K562 (cell line): ENCODE measurements at regions not wholly inside any gene's neighbourhood (a gene's known extent, or its start where the extent isn't known, plus 50 kb on each side); places are given as distances from the start of the nearest gene placed in this dataset.

ENCODE experiments used
- CTCF ChIP-seq, 3 experiments: IDR thresholded peaks in 2 of 3; conservative IDR thresholded peaks in 1 of 3; 2 replicates each; pipeline ENCODE4 v1.5.1; 2011 to 2012; ENCODE audit warnings: low read length in 3 of 3, mild to moderate bottlenecking in 3 of 3, control low read depth in 2 of 3, improper control_type of control experiment in 1 of 3, inconsistent platforms in 1 of 3, low read depth in 1 of 3, mixed read lengths in 1 of 3, moderate library complexity in 1 of 3; ENCODE audit not compliant: insufficient read depth in 2 of 3
- ETV6 ChIP-seq, 3 experiments: fragments of 150-350 bp in 1 of 3; sonication (generic) in 1 of 3; formaldehyde crosslinking in 1 of 3; IDR thresholded peaks; 2 replicates each; pipeline versions ENCODE4 v1.6.1 to v1.8.0; 2014 to 2022; ENCODE audit warnings: borderline replicate concordance in 2 of 3, low read depth in 2 of 3, antibody characterized with exemption in 1 of 3, low read length in 1 of 3, mild to moderate bottlenecking in 1 of 3, missing genetic modification reagents in 1 of 3
- RAD51 ChIP-seq: fragments of 450-650 bp; IDR thresholded peaks from 2 replicates; pipeline ENCODE4 v1.7.1; 2016; ENCODE audit warnings: low read depth, mild to moderate bottlenecking, borderline replicate concordance
- ZBTB8A ChIP-seq: fragments of 450-650 bp; IDR thresholded peaks from 2 replicates; pipeline ENCODE4 v1.6.1; 2018; ENCODE audit warnings: mild to moderate bottlenecking, moderate library complexity; ENCODE audit not compliant: partially characterized antibody
- ZNF274 ChIP-seq: IDR thresholded peaks from 2 replicates; pipeline ENCODE4 v1.6.1; 2011; ENCODE audit warnings: low read depth, mild to moderate bottlenecking, low read length, moderate library complexity, borderline replicate concordance

DNA sequence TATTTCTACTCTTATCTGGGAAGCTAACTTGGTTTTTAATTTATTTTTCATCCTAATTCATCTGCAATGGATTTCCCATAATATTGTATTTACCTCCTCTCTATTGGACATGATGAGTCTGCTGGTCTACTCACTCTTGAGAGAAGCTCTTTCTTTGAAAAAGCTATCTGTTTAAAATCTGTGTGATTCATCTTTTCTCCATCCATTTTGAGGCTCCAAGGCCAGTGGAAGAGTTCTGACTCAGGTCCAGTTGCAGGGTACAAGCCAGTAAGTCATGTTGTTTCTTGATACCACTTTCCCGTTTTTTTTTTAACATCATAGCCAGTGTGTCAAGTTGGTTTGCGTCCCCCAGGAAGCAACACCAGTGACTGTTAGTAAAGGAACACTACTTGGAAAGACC lies 160.3 kb upstream of the BMP4 start:
- TF ChIP-seq ETV6 (IDR thresholded peaks at IDR 0.05; ENCODE audit: borderline replicate concordance in 1 of 2, low read depth in 2 of 2, low read length in 1 of 2): no peak
- no peak for TF ChIP-seq ETV6 (CRISPR knock-in tag; IDR thresholded peaks at IDR 0.05; ENCODE audit: borderline replicate concordance)
- no peak for TF ChIP-seq ZNF274
- no peak for TF ChIP-seq RAD51
- TF ChIP-seq CTCF (IDR thresholded peaks at IDR 0.05 in 2 of 3, conservative IDR thresholded peaks at IDR 0.05 in 1 of 3; ENCODE audit: insufficient read depth in 2 of 3, low read depth in 1 of 3, low read length in 3 of 3): no peak
- TF ChIP-seq ZBTB8A: no peak
